ENCODE measurements at regions not wholly inside any gene's neighbourhood (a gene's known extent, or its start where the extent isn't known, plus 50 kb on each side); places are given as distances from the start of the nearest gene placed in this dataset.
"Not testable (repeated sequence)": the region's sequence is repeated elsewhere in the genome, so short reads cannot be mapped to it uniquely, and the experiment has no call there.

- DNase-seq: no peak
- no peak for TF ChIP-seq CTCF (IDR thresholded peaks at IDR 0.05)
- H3K36me3 Mint-ChIP-seq (ENCODE audit: low read depth): no peaks in the 10 kb centered on the region
- no peaks in the 10 kb centered on the region for H3K4me1 Mint-ChIP-seq (ENCODE audit: low read depth)
- H3K9me3 Mint-ChIP-seq: no peaks in the 10 kb centered on the region
- no peak overlapping the region for H3K27ac Mint-ChIP-seq
- no peak overlapping the region for H3K4me3 Mint-ChIP-seq
- peaks cover 1% of the 10 kb centered on the region for H3K27me3 Mint-ChIP-seq (ENCODE audit: insufficient read depth)
Observed at GRCh38 chr2:230636684-230637271, 75.9 kb upstream of the CAB39 start.

- not testable (repeated sequence) for H3K27ac Mint-ChIP-seq; H3K27me3 Mint-ChIP-seq (ENCODE audit: insufficient read depth); DNase-seq
Observed at GRCh38 chr2:230637486-230637885, 75.2 kb upstream of the CAB39 start.

DNA sequence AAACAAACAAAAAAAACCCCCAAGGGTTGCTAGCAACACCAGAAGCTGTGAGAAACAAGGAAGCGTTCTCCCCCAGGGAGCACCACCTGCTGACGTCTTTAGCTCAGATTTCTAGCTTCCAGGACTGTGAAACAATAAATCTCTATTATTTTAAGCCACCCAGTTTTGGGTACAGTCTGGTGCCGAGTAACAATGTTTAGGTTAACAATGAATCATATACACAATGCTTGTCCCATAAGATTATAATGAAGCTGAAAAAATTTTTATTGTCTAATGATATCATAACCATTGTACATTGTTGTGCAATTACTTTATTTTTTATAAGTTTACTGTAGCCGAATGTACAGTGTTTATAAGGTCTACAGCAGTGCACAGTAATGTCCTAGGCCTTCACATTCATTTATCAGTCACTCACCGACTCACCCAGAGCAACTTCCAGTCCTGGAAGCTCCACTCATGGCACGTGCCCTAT lies 72.1 kb upstream of the CAB39 start:
- no peaks in the 10 kb centered on the region for H3K9me3 Mint-ChIP-seq
- no peaks in the 10 kb centered on the region for H3K36me3 Mint-ChIP-seq (ENCODE audit: low read depth)
- DNase-seq: peak; percentile 5
- peaks cover 1% of the 10 kb centered on the region; the same call in 1 of the 2 replicates for H3K27me3 Mint-ChIP-seq (ENCODE audit: insufficient read depth)
- H3K27ac Mint-ChIP-seq: no peak overlapping the region; the same call in 1 of the 2 replicates
- no peaks in the 10 kb centered on the region for H3K4me1 Mint-ChIP-seq (ENCODE audit: low read depth)
- TF ChIP-seq CTCF (IDR thresholded peaks at IDR 0.05): no peak
- H3K4me3 Mint-ChIP-seq: no peak overlapping the region

More at GRCh38 chr2:230637486-230637885, 75.2 kb upstream of the CAB39 start:
- H3K36me3 Mint-ChIP-seq (ENCODE audit: low read depth); H3K4me3 Mint-ChIP-seq; H3K4me1 Mint-ChIP-seq (ENCODE audit: low read depth); H3K9me3 Mint-ChIP-seq: not testable (repeated sequence)

DNA sequence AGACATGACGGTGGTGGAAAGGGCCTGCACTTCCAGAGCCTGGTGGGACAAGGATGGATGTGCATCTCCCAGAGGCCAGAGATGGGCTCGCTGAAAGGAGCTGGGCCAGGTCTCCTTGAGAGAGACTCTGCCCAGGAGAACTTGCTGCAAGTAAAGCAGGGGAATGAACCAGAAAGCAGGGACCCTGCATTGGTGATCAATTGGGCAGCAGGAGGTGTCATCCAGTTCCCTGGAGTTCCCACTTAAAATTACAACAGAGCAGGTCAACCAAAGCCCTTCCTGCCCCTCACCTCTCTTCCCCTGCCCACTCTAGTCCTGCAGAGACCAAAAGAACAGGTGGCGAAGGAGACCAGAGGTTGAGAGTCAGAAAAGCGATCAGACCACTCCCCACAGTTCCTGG lies 69.7 kb upstream of the CAB39 start:
- H3K4me1 Mint-ChIP-seq (ENCODE audit: low read depth): no peaks in the 10 kb centered on the region
- no peak for TF ChIP-seq CTCF (IDR thresholded peaks at IDR 0.05)
- peaks cover 1% of the 10 kb centered on the region; the same call in 1 of the 2 replicates for H3K27me3 Mint-ChIP-seq (ENCODE audit: insufficient read depth)
- no peak overlapping the region for H3K27ac Mint-ChIP-seq
- H3K36me3 Mint-ChIP-seq (ENCODE audit: low read depth): no peaks in the 10 kb centered on the region
- H3K4me3 Mint-ChIP-seq: no peak overlapping the region
- H3K9me3 Mint-ChIP-seq: peaks cover 4% of the 10 kb centered on the region; the same call in 1 of the 2 replicates
- no peak for DNase-seq

- TF ChIP-seq CTCF (IDR thresholded peaks at IDR 0.05): no peak
- H3K27ac Mint-ChIP-seq: no peak overlapping the region
- no peaks in the 10 kb centered on the region for H3K27me3 Mint-ChIP-seq (ENCODE audit: insufficient read depth)
- H3K36me3 Mint-ChIP-seq (ENCODE audit: low read depth): no peaks in the 10 kb centered on the region; the same call in 1 of the 2 replicates
- H3K4me3 Mint-ChIP-seq: no peak overlapping the region
- H3K4me1 Mint-ChIP-seq (ENCODE audit: low read depth): no peaks in the 10 kb centered on the region
- peaks cover 4% of the 10 kb centered on the region; the same call in 1 of the 2 replicates for H3K9me3 Mint-ChIP-seq
- no peak for DNase-seq
Observed at GRCh38 chr2:230643576-230644291, 68.9 kb upstream of the CAB39 start.

- Mint-ChIP-seq H3K27ac (no peak overlapping the region), H3K4me1 (ENCODE audit: low read depth) (no peaks in the 10 kb centered on the region), H3K9me3 (peaks cover 4% of the 10 kb centered on the region; the same call in 1 of the 2 replicates), H3K27me3 (ENCODE audit: insufficient read depth) (no peaks in the 10 kb centered on the region), H3K4me3 (no peak overlapping the region), H3K36me3 (ENCODE audit: low read depth) (no peaks in the 10 kb centered on the region; the same call in 1 of the 2 replicates)
- no peak for DNase-seq
- TF ChIP-seq CTCF (IDR thresholded peaks at IDR 0.05): no peak
Observed at GRCh38 chr2:230644356-230644935, 68.2 kb upstream of the CAB39 start.

Data from HFFc6 (cell line).